AG10803 (cell line): ENCODE measurements at regions not wholly inside any gene's neighbourhood (a gene's known extent, or its start where the extent isn't known, plus 50 kb on each side); places are given as distances from the start of the nearest gene placed in this dataset.
A peak's percentile ranks its signal among the peaks of the same experiment; 100 is the strongest.

Source experiments
- DNase-seq: peaks from one replicate; pipeline ENCODE4 v3.0.0; 2010; ENCODE audit warnings: low read depth
- H3K4me3 ChIP-seq: 2 replicates; pipeline ENCODE4 v1.5.1; 2011; ENCODE audit warnings: mild to moderate bottlenecking, low read length, control low read depth
- TF ChIP-seq, protein P1 (sequence below): conservative IDR thresholded peaks from 2 replicates; pipeline ENCODE4 v1.5.1; 2011; ENCODE audit warnings: mild to moderate bottlenecking, low read length, control low read depth, inconsistent platforms

DNA sequence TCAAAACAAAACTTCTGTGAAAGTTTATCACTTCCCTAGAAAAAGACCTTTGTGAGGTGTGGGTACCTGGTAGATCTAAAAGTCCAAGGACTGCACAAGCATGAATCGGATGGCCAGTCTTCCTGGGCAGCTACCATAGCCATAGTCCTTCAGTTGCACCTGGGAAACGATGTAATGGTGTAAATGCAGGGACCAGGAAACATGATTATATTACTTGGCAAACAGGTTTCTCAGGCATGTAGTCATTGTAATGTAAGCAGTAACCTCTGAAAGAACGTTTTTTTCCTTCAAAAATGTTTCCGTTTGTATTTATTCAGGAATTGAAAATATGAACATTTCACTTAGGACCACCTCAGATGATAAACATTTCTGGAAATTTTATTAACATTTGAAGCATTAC lies 433.4 kb downstream of the DTWD2 start:
- TF ChIP-seq, protein P1, sequence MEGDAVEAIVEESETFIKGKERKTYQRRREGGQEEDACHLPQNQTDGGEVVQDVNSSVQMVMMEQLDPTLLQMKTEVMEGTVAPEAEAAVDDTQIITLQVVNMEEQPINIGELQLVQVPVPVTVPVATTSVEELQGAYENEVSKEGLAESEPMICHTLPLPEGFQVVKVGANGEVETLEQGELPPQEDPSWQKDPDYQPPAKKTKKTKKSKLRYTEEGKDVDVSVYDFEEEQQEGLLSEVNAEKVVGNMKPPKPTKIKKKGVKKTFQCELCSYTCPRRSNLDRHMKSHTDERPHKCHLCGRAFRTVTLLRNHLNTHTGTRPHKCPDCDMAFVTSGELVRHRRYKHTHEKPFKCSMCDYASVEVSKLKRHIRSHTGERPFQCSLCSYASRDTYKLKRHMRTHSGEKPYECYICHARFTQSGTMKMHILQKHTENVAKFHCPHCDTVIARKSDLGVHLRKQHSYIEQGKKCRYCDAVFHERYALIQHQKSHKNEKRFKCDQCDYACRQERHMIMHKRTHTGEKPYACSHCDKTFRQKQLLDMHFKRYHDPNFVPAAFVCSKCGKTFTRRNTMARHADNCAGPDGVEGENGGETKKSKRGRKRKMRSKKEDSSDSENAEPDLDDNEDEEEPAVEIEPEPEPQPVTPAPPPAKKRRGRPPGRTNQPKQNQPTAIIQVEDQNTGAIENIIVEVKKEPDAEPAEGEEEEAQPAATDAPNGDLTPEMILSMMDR: no peak
- DNase-seq: no peak
- no peak overlapping the region for H3K4me3 ChIP-seq

DNA sequence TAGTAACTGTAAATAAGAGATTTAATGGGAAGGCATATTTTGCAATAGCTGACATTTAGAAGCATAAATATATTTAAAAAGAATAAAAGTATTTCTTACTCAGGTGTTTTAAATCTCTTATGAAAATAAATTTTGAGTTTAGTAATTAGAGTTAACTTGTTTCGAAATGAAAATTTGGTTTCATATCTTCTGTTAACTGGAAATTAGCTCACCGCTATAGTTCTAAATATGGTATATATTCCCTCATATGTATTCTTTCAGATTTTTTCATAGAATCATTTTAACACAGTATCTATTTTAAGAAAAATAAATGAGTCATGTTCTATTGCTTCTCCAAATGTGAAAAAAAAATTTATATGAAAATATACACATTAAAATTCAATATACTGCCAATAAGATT lies 434.1 kb downstream of the DTWD2 start:
- no peak for DNase-seq
- TF ChIP-seq, protein P1: no peak
- H3K4me3 ChIP-seq: no peak overlapping the region

DNA sequence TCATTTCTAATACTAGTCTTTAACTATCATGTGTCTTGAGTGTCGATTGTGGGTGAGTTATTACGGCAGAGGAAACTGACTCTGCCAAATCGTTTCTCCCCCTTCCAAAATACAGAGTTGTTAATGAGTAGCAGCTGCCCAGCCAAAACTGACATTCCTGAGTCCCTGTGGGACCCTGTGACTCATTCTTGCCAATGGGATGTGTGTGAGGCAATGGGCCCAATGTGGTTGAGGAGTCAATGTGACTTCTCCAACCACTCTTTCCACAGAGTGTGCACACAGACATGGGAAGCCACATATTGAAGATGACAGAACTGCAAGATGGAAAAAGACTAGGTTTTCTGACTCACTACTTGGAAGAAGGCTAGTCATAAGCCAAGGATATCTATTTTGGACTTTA lies 434.7 kb downstream of the DTWD2 start:
- DNase-seq: peak; percentile 100
- TF ChIP-seq, protein P1: no peak
- H3K4me3 ChIP-seq: no peak overlapping the region

DNA sequence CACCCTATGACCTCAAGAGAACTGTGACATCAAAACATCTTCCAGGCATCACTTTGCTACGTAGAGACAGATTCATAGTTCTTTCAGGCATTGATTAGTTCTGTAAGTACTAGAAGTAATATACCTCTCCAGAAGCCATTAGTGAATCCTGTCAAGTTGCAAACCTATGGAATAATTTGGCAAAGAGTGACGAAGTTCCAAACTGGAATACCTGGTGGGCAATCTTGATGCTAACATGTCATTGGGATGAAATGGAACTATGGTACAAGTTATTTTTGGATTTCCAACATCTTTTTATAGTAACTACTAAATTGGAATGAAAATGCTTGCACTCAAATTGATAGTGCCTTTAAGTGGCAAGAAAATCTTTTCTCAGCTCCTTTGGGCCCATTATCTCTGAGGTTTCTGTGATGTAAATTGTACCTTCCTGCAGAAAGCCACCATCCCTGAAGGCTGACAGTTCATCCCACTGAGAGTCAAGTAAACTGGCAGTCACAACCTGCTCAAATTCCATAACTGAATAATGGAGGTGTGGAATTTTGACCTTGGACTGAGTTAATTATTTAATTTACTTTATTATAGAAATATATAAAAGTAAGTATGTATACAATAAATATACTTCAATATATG lies 435.5 kb downstream of the DTWD2 start:
- TF ChIP-seq, protein P1: no peak
- DNase-seq: no peak

DNA sequence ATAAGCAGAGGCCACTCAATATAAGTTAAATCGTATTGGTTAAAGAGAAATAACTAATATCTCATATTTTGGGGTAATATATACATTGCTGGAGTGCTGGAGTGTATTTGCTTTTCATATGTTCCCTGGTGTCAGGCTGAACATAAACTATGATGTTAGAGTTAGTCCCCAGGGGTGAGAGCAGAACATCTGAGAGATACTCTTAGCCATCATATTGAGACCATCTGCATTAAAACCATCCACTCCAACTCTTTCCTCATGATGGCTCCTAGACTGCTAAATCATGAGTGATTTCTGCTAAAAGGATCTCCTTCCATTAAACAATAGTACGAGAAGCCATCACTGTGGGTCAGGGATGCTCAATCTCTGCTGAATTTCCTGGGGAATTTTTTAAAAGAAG lies 436.2 kb downstream of the DTWD2 start:
- TF ChIP-seq, protein P1: no peak
- H3K4me3 ChIP-seq: no peak overlapping the region
- no peak for DNase-seq

More for the DNA sequence above, 435.5 kb downstream of the DTWD2 start:
- no peak overlapping the region for H3K4me3 ChIP-seq

DNA sequence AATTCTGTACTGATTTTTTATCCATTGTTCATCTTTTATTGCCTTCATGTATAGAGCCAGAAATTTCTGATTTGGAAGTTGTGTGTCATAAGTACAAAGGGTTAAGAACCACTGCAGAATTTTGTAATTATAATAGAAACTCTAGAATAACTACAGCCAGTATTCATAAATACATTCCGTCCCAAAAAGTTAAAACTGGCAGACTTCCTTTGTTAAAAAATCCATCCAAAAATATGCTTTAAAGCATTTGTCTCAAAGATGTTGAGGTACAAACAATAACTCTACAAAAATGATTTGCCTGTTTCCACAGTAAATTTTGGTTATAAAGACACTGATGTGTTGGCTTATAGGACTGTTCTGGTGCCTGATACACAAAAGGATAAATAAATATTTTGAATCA lies 436.6 kb downstream of the DTWD2 start:
- TF ChIP-seq, protein P1: no peak
- no peak overlapping the region for H3K4me3 ChIP-seq
- DNase-seq: peak; percentile 31

DNA sequence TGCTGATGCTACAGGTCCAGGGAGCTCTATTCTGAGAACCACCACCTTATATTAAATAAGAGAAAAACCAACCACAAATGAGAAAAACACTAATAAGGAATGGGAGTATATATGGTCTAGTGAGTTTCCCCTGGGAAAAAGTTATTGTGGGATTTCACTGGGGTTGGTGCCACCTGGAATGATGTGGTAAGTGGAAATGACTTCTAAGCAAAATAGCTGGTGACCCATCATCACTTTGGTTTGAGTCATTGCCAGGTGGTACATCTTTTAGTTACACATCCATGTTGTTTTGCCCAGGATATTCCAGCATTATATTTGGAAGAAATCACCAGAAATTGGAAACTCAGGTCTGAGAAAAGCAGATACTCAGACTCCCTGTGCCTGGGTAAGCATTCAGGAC lies 437.3 kb downstream of the DTWD2 start:
- no peak overlapping the region for H3K4me3 ChIP-seq
- DNase-seq: peak; percentile 63
- TF ChIP-seq, protein P1: no peak
